H1 (cell line): ENCODE measurements at regions not wholly inside any gene's neighbourhood (a gene's known extent, or its start where the extent isn't known, plus 50 kb on each side); places are given as distances from the start of the nearest gene placed in this dataset.

ENCODE experiments used
- BRCA1 ChIP-seq: IDR thresholded peaks from 2 replicates; pipeline ENCODE4 v1.6.1; 2012; ENCODE audit warnings: low read depth, low read length, improper control_type of control experiment
- CHD2 ChIP-seq: IDR thresholded peaks from 2 replicates; pipeline ENCODE4 v1.6.1; 2012; ENCODE audit warnings: low read length, improper control_type of control experiment
- CTBP2 ChIP-seq: IDR thresholded peaks from 2 replicates; pipeline ENCODE4 v1.7.0; 2011; ENCODE audit warnings: borderline replicate concordance, mild to moderate bottlenecking, moderate library complexity, mixed read lengths, low read length; ENCODE audit not compliant: insufficient read depth, insufficient read length
- KDM5A ChIP-seq: fragments of 200-600 bp; IDR thresholded peaks from 2 replicates; pipeline ENCODE4 v1.7.1; 2012; ENCODE audit warnings: mild to moderate bottlenecking, low read length, inconsistent platforms, mixed read lengths

DNA sequence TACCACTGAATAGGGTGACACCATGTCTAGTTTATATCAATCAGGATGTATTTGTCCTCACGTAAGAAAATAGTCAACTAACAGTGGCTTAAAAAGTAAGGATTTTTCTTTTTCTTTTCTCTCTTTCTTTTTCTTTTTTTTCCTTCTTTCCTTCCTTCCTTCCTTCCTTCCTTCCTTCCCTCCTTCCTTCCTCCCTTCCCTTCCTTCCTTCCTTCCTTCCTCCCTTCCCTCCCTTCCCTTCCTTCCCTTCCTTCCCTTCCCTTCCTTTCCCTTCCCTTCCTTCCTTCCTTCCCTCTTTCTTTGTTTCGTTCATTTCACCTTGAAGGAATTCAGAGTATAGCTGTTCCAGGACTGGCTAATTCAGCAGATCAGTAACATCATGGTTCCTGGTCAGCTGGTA lies 83.2 kb downstream of the SOX4 start (continued):
- TF ChIP-seq CTBP2: no peak
- no peak for TF ChIP-seq CHD2
- TF ChIP-seq KDM5A: no peak
- no peak for TF ChIP-seq BRCA1
